Heart right ventricle (tissue), 16 donors: ENCODE measurements at regions not wholly inside any gene's neighbourhood (a gene's known extent, or its start where the extent isn't known, plus 50 kb on each side); places are given as distances from the start of the nearest gene placed in this dataset.

Experiments used
- ATAC-seq, 8 donors: fragments of 200-7000 bp; cut with Tn5 transposase; one replicate each; pipeline ENCODE4 v1.9.1; 2020; ENCODE audit warnings: mild to moderate bottlenecking in 8 of 8, moderate library complexity in 8 of 8, moderate number of reproducible peaks in 1 of 8
- DNase-seq, 2 donors: peaks; one replicate each; pipeline ENCODE4 v3.0.0-alpha.2; 2020
- H3K27ac ChIP-seq, 10 donors: fragments of 200-600 bp; sonication (generic) in 2 of 10; one replicate each; pipeline versions ENCODE4 v1.5.0 to v1.8.0; 2020 to 2022; ENCODE audit warnings: mild to moderate bottlenecking in 3 of 10
- H3K27me3 ChIP-seq, 7 donors: fragments of 200-600 bp; one replicate each; pipeline ENCODE4 v1.8.0; 2021 to 2022; ENCODE audit warnings: mild to moderate bottlenecking in 2 of 7
- H3K36me3 ChIP-seq, 9 donors: fragments of 200-600 bp; sonication (generic) in 1 of 9; one replicate each; pipeline versions ENCODE4 v1.5.0 to v1.8.0; 2020 to 2022; ENCODE audit warnings: mild to moderate bottlenecking in 2 of 9
- H3K4me1 ChIP-seq, 9 donors: fragments of 200-600 bp; sonication (generic) in 1 of 9; one replicate each; pipeline versions ENCODE4 v1.5.0 to v1.8.0; 2020 to 2022; ENCODE audit warnings: mild to moderate bottlenecking in 4 of 9
- H3K4me3 ChIP-seq, 10 donors: fragments of 200-600 bp; sonication (generic) in 2 of 10; one replicate each; pipeline versions ENCODE4 v1.5.0 to v1.8.0; 2020 to 2022; ENCODE audit warnings: mild to moderate bottlenecking in 7 of 10, moderate library complexity in 2 of 10
- H3K9me3 ChIP-seq, 11 donors: fragments of 200-600 bp in 10 of 11; sonication (generic) in 2 of 11; one replicate each; pipeline versions ENCODE4 v1.5.0 to v1.8.0; 2013 to 2022; ENCODE audit warnings: mild to moderate bottlenecking in 2 of 11, control low read depth in 1 of 11, moderate library complexity in 1 of 11
- CTCF ChIP-seq, 9 donors: fragments of 200-600 bp; sonication (generic) in 2 of 9; IDR thresholded peaks; one replicate each; pipeline versions ENCODE4 v1.5.0 to v1.8.0; 2021 to 2022; ENCODE audit warnings: antibody characterized with exemption in 9 of 9, mild to moderate bottlenecking in 5 of 9, moderate library complexity in 1 of 9
- WGBS, 2 donors: extraction: QIAGEN DNeasy Blood & Tissue Kit; methylation state at CpG; one replicate each; pipeline ENCODE4 v1.1.7; 2013; ENCODE audit warnings: inconsistent platforms in 1 of 2; 5-methylcytosine and 5-hydroxymethylcytosine counted together
- intact Hi-C, 10 donors: fragments of 100-400 bp; cut with DNase I; formaldehyde crosslinking; loops; one replicate each; pipeline versions ENCODE4 v1.11.1 to v1.14.2; 2022
- donor health status: Arrhythmogenic right ventricular cardiomyopathy.
- donor health status: ischemic (EF 13 %, LVEDD 7.1; RV severe dilation, severe dysfunction).
- donor health status: healthy with polysubstance abuse.
- donor health status: DM: no; HTN: yes; CAD: no.
- donor health status: DM: no; HTN: no; CAD: no.
- donor health status: ischemic (EF 25% LVEDD 6.9; RV normal size, moderate dysfunction).
- donor health status: ischemic (EF 25% LVEDD 5.7; RV mildly dilated, moderate dysfunction).
- donor health status: healthy.
- donor health status: DM: yes; HTN: yes; CAD: no.
- donor health status: Ischemic cardiomyopathy.
- donor health status: ischemic (EF 35%, LVEDD 5.7; RV mildly dilated, moderate dysfunction).
- donor health status: nonischemic (EF 11% LVEDD 7.7; RV severe dilation, severe dysfunction).
- donor health status: DM: yes; HTN: yes; CAD: no.
- donor health status: PGD.
- donor health status: ischemic (EF 29% LVEDD 5.4; RV normal size, mild dysfunction).
- donor health status: nonischemic (EF 23%, LVEDD 6.1; RV moderate dilation, normal function).

GRCh38 chr10:108422286-108422685 is 1257.8 kb upstream of the SORCS1 start:
- Histone ChIP-seq H3K4me1 (no peaks in the 10 kb centered on the region), H3K9me3 (no peaks in the 10 kb centered on the region), H3K4me3 (no peak overlapping the region), H3K27me3 (no peaks in the 10 kb centered on the region), H3K36me3 (no peaks in the 10 kb centered on the region), H3K27ac (no peak overlapping the region)
- WGBS, 2 donors, result 78 to 85% methylated on average over 2 of the region's 2 CpGs
- ATAC-seq, result no peak
- DNase-seq, result no peak
- intact Hi-C loops, result no loop called here
- no peak for TF ChIP-seq CTCF (IDR thresholded peaks at IDR 0.05)

- no peaks in the 10 kb centered on the region for H3K36me3 ChIP-seq
- H3K9me3 ChIP-seq, result peaks cover 0 to 3% (median 0%) of the 10 kb centered on the region in 11 donors
- H3K4me1 ChIP-seq, result no peaks in the 10 kb centered on the region
- no peak for TF ChIP-seq CTCF (IDR thresholded peaks at IDR 0.05)
- no peaks in the 10 kb centered on the region for H3K27me3 ChIP-seq
- ATAC-seq (no peak), DNase-seq (no peak)
- no peak overlapping the region for H3K4me3 ChIP-seq
- WGBS, 2 donors, result 43 to 55% methylated on average over 2 of the region's 2 CpGs
- intact Hi-C loops, result no loop called here
- no peak overlapping the region for H3K27ac ChIP-seq
These were observed 1256.8 kb upstream of the SORCS1 start for GRCh38 chr10:108421266-108421665.

- TF ChIP-seq CTCF (IDR thresholded peaks at IDR 0.05), result no peak
- ATAC-seq, result no peak
- WGBS, 2 donors, result 70% methylated on average over 4 of the region's 4 CpGs
These were observed 1249.4 kb upstream of the SORCS1 start for GRCh38 chr10:108413954-108414353.

DNA sequence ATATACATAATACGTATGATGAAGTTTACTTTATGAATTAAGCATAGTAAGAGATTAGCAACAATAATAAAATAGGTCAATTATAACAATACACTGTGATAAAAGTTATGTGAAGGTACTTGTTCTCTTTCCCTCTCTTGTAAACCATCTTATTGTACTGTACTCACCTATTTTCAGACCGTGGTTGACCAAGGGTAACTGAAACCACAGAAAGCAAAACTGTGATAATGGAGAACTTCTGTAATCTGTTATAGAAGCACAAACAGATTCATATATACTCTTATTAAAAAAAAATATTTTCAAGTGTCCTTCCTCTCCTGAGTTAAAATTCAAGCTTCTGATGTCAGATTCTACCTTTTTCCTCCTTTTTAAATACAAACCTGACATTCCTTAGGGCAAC is 1247.8 kb upstream of the SORCS1 start:
- Histone ChIP-seq H3K27me3 (peaks cover 0 to 8% (median 0%) of the 10 kb centered on the region in 7 donors), H3K4me3 (no peak overlapping the region), H3K27ac (no peak overlapping the region), H3K4me1 (peaks cover 0 to 3% (median 0%) of the 10 kb centered on the region in 9 donors), H3K36me3 (no peaks in the 10 kb centered on the region), H3K9me3 (peaks cover 0 to 3% (median 0%) of the 10 kb centered on the region in 11 donors)
- no peak for TF ChIP-seq CTCF (IDR thresholded peaks at IDR 0.05)
- WGBS, 2 donors, result 40 to 68% methylated on average over 2 of the region's 2 CpGs
- intact Hi-C loops, result no loop called here
- no peak for DNase-seq
- no peak for ATAC-seq

More at GRCh38 chr10:108413954-108414353, 1249.4 kb upstream of the SORCS1 start:
- no peak for DNase-seq
- peaks cover 0 to 8% (median 0%) of the 10 kb centered on the region in 7 donors for H3K27me3 ChIP-seq
- intact Hi-C loops, result no loop called here
- H3K4me1 ChIP-seq, result peaks cover 0 to 3% (median 0%) of the 10 kb centered on the region in 9 donors
- no peak overlapping the region for H3K27ac ChIP-seq
- H3K36me3 ChIP-seq, result no peaks in the 10 kb centered on the region
- peaks cover 0 to 3% (median 0%) of the 10 kb centered on the region in 11 donors for H3K9me3 ChIP-seq
- H3K4me3 ChIP-seq, result no peak overlapping the region
